ENCODE measurements at regions not wholly inside any gene's neighbourhood (a gene's known extent, or its start where the extent isn't known, plus 50 kb on each side); places are given as distances from the start of the nearest gene placed in this dataset.

GRCh38 chr13:61358599-61358998 lies 57.0 kb downstream of the PCDH20 start:
- TF ChIP-seq CTCF (conservative IDR thresholded peaks at IDR 0.05; ENCODE audit: low read length): no peak
- TF ChIP-seq EZH2phosphoT487 (IDR thresholded peaks at IDR 0.05; ENCODE audit: borderline replicate concordance, low read depth, low read length): no peak
